ENCODE measurements at regions not wholly inside any gene's neighbourhood (a gene's known extent, or its start where the extent isn't known, plus 50 kb on each side); places are given as distances from the start of the nearest gene placed in this dataset.

DNA sequence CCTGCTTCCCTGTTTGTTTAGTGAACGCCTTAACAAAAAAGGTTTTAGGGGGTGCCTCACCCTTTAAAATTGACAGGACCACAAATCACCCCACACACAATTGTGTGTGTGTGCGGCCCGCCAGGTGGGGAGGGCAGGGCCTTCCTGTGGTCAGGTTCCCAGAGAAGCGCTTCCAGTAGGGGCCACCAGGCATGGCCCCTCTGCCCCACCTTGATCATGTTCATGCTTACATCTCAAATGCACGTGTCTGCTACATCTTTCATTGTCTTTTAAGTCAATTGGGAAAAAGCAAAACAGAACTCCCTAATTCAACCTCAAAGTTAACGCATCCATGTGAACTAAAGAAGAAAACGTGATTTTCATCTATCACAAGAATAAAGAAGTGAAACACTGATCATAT lies 1335.3 kb downstream of the TBC1D22A start:
- DNase-seq (ENCODE audit: low read depth): no peak

DNA sequence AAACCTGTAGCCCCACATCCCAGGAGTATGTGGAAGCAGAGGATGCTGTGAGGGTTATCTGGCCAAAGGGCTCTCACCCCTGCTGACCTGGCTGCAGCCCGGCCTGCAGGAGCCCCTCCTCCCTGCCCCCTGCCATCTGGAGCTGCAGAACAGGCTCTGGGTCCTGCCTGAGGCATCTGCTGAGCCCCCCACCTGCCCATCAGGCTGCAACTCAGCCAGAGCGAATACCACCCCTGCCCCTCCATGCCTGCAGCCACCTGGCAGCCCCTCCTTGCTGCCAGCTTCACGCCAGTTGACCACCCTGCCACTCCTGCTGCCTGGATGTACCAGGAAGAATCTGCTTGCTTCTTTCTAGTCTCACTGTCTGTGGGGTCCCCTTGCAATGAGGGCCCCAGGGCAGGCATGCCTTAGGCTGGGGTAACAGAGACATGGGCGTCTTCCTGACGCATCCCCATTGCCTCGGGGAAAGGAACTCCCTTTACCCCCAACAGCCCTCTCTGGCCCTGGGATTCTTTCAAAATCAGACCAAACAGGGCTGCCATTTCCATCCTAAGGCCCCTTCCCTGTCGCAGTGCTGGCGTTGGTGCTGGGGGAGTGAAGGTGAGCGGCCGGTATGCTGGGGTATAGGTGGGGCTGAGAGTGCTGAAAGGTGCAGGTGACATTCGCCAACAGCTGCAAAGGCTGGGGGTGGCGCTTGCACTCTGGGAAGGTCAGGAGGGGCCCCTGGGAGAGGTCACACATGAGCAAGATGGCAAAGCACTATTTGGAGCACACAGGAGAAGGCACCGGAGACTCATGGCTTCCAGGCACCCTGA lies 1334.6 kb downstream of the TBC1D22A start:
- no peak for DNase-seq (ENCODE audit: low read depth)

DNA sequence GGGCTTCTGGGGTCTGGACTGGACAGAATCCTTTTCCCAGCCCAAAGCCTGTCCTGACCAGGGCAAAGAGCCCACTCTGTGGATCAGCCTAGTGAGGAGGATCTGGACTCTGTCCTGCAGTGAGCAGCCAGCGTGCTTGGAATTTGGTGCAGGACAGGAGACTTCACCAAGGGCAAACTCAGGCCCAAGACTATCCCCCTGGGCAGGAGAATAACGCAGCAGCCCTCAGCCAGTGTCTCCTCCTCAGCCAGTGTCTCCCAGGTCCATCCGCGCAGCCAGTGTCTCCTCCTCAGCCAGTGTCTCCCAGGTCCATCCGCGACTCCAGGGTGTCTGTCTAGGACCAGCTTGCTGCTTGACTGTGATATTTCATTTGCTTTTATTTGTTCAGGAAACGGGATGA lies 1334.0 kb downstream of the TBC1D22A start:
- no peak for DNase-seq (ENCODE audit: low read depth)

DNA sequence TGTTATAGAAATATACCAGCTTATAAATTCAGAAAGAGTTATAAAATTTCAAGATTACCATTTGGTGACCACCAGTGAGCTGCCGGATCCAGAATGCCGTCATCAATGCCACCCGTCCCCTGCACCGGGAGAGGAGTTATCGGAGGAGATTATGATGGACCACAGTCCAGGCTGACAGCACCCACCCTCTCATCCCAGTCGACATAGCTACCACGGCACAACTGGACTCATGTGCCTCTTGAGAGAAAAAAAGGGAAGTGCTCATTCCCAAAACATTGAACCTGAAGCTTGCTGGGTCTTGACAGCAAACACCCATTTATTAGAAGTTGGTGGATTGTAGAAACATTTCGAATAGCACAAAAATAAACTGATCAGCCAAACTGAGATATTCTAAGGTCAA lies 1331.5 kb downstream of the TBC1D22A start:
- no peak for DNase-seq (ENCODE audit: low read depth)

DNA sequence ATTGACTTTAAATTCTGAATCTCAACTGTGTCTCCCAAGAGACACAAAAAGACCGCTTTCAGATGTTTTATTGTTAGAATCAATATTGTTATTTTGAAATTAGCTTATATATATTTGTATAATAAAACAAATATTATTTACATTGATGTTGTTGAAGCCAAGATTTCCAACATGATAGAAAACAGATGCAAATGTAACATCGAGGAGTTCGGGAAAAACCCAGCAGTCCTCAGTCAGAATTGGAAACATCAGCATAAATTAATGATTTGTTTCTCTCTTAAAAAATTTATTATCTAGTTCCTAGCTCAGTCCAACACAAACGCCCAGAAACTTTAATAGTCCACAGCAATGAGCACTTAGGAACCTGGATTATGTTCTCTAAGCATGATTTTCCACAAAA lies 1330.4 kb downstream of the TBC1D22A start:
- no peak for DNase-seq (ENCODE audit: low read depth)

DNA sequence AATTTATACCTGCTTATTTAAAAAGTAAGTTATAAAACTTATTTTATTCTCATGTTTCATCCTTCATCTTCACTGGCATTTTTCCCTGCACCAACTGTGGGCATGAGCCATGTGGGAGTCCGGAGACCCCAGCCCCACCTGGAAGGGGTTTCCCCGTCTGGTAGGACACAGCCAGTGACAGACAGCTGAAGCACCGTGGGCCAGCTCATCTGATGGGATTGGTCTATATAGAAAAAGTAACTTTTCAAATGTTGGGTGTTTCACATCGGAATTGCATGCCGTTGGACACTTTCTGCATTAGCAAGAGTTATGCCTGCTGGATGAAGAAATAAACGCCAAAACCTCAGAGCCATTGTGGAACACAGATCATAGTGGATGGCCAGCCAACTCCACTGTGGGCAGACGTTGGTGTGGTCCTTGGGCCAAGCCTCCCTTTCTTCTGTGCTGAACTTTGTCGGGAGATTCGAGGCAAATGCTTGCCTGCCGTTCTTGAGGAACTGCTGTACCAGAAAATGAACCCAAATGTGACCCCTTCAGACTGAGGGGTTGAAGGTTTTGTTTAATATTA lies 1329.3 kb downstream of the TBC1D22A start:
- DNase-seq (ENCODE audit: low read depth): no peak

DNA sequence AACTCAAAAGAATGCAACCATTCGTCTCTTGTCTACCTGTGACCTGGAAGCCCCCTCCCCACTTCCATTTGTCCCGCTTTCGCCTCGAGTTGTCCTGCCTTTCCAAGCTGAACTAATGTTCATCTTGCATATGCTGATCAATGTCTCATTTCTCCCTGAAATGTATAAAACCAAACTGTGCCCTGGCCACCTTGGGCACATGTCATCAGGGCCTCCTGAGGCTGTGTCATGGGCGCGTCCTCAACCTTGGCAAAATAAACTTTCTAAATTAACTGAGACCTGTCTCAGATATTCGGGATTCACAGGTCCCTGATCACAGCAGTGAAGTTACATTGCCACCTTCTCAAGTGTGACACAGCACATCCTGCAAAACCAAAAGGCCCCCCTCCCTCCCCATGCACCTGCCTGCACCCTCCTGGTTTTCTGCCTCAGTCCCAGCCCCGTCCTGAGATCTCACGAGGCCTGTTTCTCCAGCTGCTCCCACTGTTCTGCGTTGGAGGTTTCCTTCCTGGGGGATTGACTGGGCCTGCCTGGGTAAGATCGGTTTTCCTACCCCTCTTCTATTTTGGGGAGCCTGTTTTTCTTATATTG lies 1328.7 kb downstream of the TBC1D22A start:
- no peak for DNase-seq (ENCODE audit: low read depth)

DNA sequence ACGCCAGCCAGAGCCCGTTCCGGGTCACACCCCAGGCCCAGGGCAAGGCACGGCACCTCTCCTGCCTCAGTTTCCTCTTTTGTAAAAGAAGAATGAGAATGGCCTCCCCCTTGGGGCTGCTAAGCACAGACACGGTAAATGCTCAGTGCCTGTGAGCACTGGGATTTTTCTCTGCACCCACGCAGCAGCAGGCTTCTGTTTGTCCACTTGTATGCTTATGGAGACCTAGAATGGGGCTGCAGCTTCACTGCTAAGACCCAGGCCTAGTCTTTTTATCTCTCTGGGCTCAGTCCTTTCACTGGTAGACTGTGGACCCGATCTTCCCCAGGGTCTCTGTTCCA lies 1327.9 kb downstream of the TBC1D22A start:
- DNase-seq (ENCODE audit: low read depth): no peak

DNA sequence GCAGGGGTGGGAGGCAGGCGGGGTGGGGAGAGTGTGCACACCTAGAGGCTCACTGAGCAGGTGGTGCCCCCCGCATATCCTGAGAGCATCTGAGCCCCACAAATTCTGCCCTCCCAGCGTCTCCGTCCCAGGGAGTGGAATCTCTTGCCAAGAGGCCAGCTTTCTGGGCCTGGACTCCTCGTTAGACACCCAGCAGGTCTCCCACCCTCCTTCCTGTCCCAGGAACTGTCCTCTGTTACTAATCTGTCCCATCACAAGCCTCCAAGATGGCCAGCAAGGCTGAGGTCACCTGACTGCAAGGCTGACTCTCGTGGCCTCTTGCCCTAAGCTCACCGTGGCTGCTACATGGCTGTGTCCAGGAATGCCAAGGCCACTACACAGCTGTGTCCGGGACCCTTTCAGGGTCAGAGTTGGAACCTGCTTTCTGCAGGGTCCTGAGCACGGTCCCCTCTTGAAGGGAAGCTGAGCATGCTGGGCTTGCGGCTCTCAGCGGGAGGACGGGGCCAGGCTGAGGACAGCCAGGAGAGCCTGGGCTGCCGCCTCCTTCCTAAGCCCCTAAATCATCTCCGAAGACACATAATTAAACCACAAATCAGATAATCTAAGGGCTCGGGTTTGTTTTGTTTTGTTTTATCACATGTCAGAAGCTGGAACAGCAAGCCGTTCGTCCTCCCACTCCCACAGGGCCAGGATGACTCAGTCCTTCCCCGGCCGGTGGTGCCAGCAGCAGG lies 1327.3 kb downstream of the TBC1D22A start:
- no peak for DNase-seq (ENCODE audit: low read depth)

DNA sequence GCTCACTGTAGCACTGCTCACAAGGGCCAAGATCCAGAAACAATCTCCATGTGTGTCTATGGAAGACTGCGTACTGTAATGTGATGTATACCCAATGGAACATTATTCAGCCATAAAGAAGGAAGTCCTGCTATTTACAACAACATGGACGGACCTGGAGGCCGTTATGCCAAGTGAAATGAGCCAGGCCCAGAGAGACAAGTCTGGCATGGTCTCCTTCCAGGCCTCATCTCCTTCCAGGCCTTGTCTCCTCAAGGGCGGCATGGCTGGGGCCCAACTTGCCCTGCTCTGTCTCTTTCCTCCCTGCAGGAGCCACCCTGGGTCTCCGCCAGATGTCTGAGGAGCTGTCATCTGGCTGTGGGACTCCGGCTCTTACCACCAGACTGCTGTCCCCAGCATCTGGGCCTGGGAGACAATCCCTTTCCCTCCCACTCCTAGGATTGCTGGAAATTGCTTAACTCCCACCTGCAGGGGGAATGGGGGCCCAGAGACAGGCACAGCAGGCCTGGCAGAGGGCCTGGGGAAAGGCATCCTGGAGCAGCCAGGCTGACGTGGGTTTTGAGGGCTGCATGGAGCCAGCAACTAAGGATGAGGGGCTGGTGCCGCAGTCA lies 1326.6 kb downstream of the TBC1D22A start:
- no peak for DNase-seq (ENCODE audit: low read depth)

DNA sequence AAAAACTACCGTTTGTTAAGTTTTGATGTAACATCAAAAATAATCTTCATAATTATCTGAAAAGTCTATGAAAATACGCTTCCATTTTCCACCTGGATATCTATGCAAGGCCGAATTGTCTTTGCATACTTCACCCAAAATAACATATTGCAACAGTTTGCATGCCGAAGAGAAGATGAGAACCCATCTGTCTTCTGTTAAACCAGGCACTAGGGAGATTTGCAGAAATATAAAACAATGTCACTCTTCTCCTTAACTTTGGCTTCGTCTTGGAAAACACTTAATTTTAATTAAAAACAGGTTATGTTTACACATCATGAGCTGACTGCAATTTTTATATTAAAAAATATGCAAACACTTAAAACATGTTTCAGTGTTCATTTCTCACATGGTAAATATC lies 1325.8 kb downstream of the TBC1D22A start:
- DNase-seq (ENCODE audit: low read depth): no peak

DNA sequence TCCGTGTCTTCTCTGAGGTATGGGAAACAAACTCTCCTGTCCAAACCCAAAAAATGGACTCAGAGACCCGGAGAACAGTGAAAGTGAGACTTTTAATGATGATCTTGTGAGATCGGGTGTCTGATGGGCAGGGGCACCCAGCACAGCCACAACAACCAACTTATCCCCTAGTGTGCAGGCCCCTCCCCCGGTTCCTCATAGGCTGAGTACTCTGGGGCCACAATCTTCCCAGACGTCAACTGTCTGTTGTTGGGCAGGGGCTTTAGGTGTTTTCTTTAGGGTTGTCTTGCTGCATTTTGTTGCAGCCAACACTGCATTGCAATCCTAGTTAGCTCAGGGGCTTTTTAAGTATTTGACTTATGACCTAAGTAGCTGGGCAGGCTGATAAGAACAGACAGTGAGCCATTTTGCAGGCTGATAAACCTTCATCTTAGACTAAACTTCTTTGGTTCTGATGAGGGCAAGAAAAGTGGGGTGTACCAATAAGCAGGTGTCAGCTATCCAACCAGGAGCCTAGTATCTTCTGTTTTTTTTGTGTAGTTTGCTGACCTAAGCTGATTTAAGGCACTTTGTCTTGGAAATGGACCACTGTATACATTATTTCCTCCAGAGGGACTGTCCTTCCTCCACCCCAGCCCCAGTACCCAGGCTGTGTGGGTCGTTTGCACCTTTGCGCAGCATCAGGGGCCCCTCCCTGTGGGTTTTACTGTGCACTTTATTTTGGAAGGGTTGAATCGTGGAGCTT lies 1323.6 kb downstream of the TBC1D22A start:
- no peak for DNase-seq (ENCODE audit: low read depth)

DNA sequence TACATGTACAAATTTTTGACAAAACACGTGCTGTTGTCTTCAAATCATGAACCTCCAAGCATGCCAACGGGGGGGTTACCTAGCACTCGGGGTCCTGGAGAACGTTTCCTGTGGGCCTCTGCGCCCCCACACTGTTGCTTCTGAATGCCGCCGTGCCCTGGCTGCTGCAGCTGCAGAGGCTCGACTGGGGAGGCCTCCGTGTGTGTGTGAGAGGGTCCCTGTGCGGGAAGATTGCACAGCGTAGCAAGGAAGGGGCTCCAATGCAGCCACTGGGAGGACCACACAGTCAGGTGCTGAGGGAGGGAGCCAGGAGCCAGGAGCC lies 1322.2 kb downstream of the TBC1D22A start:
- DNase-seq (ENCODE audit: low read depth): no peak

DNA sequence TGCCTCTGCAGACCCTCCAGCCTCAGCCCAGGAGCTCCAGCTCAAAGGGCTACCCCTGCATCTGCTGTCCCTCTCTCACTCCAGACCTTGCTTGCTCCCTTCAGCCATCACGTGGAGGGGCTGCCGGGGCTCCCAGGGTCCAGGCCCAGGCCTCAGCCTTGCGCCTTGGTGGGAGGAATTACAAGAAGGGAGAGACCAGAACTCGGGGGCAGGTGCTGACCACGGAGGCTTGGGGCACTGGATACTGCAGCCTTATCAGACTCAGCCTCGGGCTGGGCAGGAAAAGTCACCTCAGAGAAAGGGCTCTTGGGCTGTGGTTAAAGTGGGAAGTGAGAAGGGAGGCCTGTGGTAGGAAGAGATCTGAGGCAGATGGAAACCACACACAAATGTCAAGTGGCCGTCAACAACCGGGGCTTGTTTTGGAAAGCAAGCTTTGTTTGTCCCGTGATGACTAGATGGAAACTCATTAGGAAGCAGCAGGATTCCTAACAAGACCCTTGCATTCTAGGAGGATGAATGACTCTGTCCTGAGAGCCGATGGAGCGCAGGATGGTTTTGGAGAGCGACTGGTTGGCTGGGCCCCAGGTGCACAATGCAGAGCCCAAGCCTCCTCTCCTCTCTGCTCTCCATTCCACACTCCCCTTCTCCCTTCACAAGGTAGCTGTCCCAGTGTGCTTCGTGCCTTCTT lies 1321.7 kb downstream of the TBC1D22A start:
- DNase-seq (ENCODE audit: low read depth): no peak

DNA sequence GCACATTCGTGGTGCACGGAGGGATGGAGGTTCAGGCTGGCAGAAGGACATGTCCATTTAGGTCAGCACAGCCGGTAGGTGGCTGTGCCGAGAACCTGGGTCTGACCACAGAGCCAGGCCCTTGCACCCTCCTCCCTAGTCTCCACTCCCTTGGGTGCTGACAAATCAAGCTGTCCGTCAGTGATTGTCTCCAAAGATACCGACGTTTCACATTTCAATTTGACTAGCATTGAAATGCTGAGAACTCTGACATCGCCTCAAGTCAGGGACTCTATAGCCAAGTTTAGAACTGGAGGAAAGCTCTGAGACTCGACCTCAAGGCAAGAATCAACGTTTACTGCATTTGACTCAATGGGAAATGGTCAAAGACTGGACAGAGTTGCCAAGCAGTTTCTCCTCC lies 1321.1 kb downstream of the TBC1D22A start:
- DNase-seq (ENCODE audit: low read depth): no peak

DNA sequence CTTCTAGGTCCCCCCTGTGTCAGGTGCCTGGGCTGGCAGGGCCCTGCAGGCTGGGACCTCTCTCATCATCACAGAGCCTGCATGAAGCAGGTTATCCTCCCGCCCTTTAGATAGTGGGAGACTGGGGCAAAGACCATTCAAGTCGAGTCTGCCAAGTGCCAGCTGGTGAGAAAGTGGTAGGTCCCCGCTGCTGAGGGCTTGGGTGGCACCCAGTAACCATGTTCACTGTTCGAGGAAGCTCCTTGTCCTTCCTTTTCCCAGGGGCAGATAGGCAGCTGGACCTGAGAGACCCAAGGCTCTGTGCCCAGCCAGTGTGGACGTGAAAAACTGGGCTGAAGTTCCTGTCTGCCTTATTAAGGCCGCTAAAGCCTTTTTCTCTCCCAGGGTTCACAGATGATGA lies 1319.8 kb downstream of the TBC1D22A start:
- no peak for DNase-seq (ENCODE audit: low read depth)

DNA sequence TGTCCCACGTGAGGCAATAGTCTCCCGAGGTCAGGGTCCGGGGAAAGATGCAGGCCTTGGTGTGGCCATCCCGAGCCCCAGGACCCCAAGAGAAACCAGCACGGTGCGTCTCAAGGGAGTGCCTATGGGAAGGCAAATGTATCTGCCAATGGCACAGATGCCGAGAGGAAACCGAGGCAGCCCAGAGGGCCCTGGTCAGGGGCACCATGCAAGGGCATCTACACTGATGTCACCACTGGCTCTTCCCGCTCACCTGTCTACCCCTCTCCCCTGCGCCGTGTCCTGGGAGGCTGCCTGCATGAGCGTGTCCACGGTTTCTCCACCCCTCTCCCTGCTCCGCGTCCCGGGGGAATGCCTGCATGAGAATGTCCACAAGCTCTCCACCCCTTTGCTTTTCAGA lies 1318.8 kb downstream of the TBC1D22A start:
- no peak for DNase-seq (ENCODE audit: low read depth)

DNA sequence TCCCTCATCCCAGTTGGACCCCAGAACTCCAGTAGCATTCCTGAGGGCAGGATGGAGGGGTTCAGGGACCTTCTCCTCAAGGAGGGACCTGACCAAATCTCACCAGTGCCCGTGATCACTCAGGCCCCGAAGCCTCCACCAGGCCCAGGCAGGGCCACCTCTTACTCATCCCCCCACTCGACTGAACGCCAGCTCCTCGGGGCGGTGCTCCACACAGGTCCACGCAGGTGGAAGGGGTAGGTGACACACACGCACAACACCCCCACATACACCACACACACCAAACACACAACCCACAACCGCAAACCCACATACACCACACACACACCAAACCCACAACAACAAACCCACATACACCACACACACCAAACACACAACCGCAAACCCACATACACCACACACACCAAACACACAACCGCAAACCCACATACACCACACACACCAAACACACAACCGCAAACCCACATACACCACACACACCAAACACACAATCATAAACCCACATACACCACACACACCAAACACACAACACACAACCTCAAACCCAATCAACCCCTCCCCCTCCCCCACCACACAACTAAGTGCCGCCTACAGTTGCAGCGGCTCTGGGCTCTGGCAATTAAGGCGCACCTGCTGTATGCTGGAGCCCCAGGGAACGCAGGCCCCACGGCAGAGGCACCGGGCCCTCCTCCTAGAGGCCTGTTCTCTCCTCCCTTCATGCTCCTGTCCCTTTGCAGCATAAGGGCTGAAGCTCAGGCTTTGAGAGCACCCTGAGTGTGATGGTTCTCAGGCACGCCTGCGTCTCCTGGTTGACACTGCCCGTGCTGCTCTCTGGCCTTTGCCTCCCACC lies 1318.1 kb downstream of the TBC1D22A start:
- no peak for DNase-seq (ENCODE audit: low read depth)

DNA sequence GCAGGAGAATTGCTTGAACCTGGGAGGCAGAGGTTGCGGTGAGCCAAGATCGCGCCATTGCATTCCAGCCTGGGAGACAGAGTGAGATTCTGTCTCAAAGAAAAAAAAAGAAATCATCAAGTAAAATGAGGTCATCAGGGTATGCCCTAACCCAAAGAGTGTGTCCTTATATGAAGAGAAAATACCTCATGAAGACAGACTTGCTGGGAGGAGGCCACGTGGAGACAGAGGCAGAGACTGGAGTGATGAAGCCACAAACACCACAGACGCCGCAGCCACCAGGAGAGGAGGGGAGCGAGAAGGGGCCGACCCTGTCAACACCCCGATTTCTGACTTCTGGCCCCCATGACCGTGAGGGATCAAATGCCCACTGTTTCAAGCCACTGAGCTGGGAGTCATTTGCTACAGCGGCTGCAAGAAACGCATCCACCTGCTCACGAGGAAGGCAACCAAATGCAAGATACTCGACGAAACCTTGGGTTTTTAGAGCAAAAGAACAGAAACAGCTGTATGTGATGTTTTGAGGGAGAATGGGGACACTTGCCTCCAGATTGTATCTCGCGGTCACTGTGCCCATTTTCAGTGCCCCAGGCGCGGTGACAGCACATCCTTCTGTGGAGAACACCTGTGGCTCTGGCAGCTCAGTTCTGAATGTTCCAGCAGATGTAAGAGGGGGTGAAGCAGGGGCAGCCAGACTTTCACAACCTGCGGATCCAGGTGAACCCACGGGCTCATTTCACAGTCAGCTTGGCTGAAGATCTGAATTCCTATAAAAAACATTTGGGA lies 1317.2 kb downstream of the TBC1D22A start:
- DNase-seq (ENCODE audit: low read depth): no peak

DNA sequence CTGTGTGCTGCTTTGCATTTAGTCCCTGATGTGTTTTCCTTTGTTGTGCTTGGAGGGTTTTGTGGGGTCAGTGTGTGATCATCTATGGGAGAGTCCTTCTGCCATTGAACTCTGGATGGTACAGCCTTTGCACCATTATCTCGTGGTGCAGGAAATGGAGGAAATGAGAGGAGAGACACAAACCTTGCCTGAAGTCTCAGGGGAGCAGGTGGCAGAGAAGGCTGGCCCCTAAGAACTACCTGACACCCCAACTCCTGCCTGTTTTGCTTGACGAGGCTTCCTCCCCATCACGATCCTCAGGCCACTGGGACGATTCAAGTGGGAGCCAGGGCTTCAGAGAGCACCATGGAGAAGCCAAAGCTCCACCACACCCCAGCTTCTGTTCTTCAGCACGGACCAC lies 1316.4 kb downstream of the TBC1D22A start:
- DNase-seq (ENCODE audit: low read depth): no peak

All from non-pigmented ciliary epithelial cell (primary cell).